ENCODE measurements at regions not wholly inside any gene's neighbourhood (a gene's known extent, or its start where the extent isn't known, plus 50 kb on each side); places are given as distances from the start of the nearest gene placed in this dataset.

DNA sequence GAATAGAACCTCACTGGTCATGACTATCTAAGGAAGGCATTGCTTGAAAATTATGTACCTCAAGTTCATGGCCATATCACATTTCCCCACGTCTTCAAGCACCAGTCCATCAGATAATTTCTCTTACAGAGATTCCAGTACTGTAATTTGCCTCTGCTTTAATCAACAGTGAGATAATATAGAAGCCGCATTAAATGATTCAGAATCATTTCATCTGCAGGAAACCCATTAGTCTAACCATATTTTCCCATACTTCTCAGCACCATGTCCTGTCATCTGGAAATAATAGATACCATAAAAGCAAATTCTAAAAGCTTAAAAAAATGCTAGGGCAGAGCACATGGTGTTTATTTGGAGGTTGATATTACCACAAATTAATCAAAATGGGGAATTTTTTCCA, 310.3 kb upstream of the SLIT2 start (continued):
- TF ChIP-seq, protein P1, sequence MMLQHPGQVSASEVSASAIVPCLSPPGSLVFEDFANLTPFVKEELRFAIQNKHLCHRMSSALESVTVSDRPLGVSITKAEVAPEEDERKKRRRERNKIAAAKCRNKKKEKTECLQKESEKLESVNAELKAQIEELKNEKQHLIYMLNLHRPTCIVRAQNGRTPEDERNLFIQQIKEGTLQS (IDR thresholded peaks at IDR 0.05; ENCODE audit: borderline replicate concordance, extremely low read depth, low read depth, low read length) = no peak
- TF ChIP-seq BRCA1 (IDR thresholded peaks at IDR 0.05; ENCODE audit: low read depth, low read length) (no peak), SIX5 (IDR thresholded peaks at IDR 0.05; ENCODE audit: low read depth, low read length, severe bottlenecking) (no peak), RB1 (IDR thresholded peaks at IDR 0.05; ENCODE audit: borderline replicate concordance) (no peak), TCF7 (IDR thresholded peaks at IDR 0.05; ENCODE audit: borderline replicate concordance) (no peak)

DNA sequence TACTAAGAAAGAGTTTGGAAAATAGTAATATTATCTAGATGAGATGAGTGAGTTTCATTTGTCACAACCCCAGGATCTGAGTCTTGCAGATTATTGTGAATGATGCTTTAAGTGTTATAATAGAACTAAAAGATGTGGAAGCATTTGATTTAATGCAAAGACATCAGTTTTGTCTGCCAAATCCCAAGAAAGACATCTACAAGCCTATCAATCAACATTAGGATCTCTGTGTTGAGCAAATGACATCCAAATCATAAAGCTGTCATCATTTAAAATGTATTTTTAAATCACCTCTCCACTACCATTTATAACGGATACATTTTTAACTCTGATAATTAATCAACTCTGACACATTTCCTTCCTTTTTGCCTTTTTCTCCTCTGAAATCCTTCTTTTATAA, 310.8 kb upstream of the SLIT2 start:
- H3K9ac ChIP-seq (ENCODE audit: control insufficient read depth, insufficient read depth, low read length) = no peak overlapping the region
- intact Hi-C loops (cut with micrococcal nuclease; ENCODE audit: unreplicated experiment) = no loop called here
- ChIA-PET POLR2A (no interaction called here), SMC1A (ENCODE audit: uncharacterized antibody, unreplicated experiment) (no interaction called here), RAD21 (ENCODE audit: unreplicated experiment) (no interaction called here), CTCF (no interaction called here)
- DNase-seq (ENCODE audit: low read depth, low spot score) = no peak
- no TSS peak for BruUV-seq (replicated peaks)
- H3K4me1 ChIP-seq (ENCODE audit: control insufficient read depth, insufficient read depth, low read length) = no peaks in the 10 kb centered on the region
- H3K4me3 ChIP-seq = no peak overlapping the region
- H3K36me3 ChIP-seq (ENCODE audit: control insufficient read depth in 2 of 2, insufficient read depth in 2 of 2, low read length in 1 of 2) = no peaks in the 10 kb centered on the region
- H4K20me1 ChIP-seq (ENCODE audit: control insufficient read depth, insufficient read depth) = no peaks in the 10 kb centered on the region
- no peak overlapping the region for H3K27ac ChIP-seq (ENCODE audit: control insufficient read depth, insufficient read depth)
- 53% methylated on average over 1 of the region's 1 CpG for WGBS (ENCODE audit: insufficient coverage, insufficient replicate concordance, low lambda C conversion rate, missing lambda C conversion rate)
- H3K27me3 ChIP-seq (replicated peaks in 1 of 2; ENCODE audit: control insufficient read depth in 2 of 2, insufficient read depth in 2 of 2, low read length in 1 of 2) = no peaks in the 10 kb centered on the region
- in situ Hi-C loops (cut with MboI) = no loop called here
- no peak for TF ChIP-seq EZH2 (IDR thresholded peaks at IDR 0.05; ENCODE audit: borderline replicate concordance, control insufficient read depth, low read depth, low read length)
- TF ChIP-seq, protein P2, sequence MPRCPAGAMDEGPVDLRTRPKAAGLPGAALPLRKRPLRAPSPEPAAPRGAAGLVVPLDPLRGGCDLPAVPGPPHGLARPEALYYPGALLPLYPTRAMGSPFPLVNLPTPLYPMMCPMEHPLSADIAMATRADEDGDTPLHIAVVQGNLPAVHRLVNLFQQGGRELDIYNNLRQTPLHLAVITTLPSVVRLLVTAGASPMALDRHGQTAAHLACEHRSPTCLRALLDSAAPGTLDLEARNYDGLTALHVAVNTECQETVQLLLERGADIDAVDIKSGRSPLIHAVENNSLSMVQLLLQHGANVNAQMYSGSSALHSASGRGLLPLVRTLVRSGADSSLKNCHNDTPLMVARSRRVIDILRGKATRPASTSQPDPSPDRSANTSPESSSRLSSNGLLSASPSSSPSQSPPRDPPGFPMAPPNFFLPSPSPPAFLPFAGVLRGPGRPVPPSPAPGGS (IDR thresholded peaks at IDR 0.05; ENCODE audit: borderline replicate concordance, insufficient read depth, low read depth, low read length, poor library complexity, severe bottlenecking) = no peak
- no peaks in the 10 kb centered on the region for H3K79me2 ChIP-seq (ENCODE audit: control insufficient read depth, insufficient read depth, low read length)
- H3K9me3 ChIP-seq (replicated peaks; ENCODE audit: control insufficient read depth, insufficient read depth, low read length) = no peaks in the 10 kb centered on the region
- ATAC-seq = no peak
- no peak overlapping the region for H2AFZ ChIP-seq (ENCODE audit: control insufficient read depth, low read depth, low read length)
- peak; percentile 7 for FAIRE-seq
- H3K4me2 ChIP-seq (ENCODE audit: control insufficient read depth, insufficient read depth) = no peak overlapping the region

All from GM12878 (cell line).